Osteoblast (primary cell): ENCODE measurements at regions not wholly inside any gene's neighbourhood (a gene's known extent, or its start where the extent isn't known, plus 50 kb on each side); places are given as distances from the start of the nearest gene placed in this dataset.

Experiments used
- DNase-seq: peaks from one replicate; pipeline ENCODE4 v3.0.0; 2011; ENCODE audit warnings: low spot score, mixed read lengths; ENCODE audit not compliant: insufficient read length; ENCODE audit errors: missing footprints
- H2AFZ ChIP-seq: 2 replicates; pipeline ENCODE4 v1.6.0; 2011; ENCODE audit warnings: mild to moderate bottlenecking, low read length
- H3K27ac ChIP-seq: 2 replicates; pipeline ENCODE4 v1.5.1; 2011; ENCODE audit warnings: mild to moderate bottlenecking, low read depth, low read length, moderate library complexity
- H3K27me3 ChIP-seq: 2 replicates; pipeline ENCODE4 v1.6.0; 2012; ENCODE audit warnings: mild to moderate bottlenecking, control low read depth, inconsistent platforms, low read length, moderate library complexity; ENCODE audit not compliant: insufficient read depth
- H3K36me3 ChIP-seq: 2 replicates; pipeline ENCODE4 v1.5.1; 2011; ENCODE audit warnings: mild to moderate bottlenecking, low read length, control low read depth, moderate library complexity; ENCODE audit not compliant: insufficient read depth
- H3K4me1 ChIP-seq: 2 replicates; pipeline ENCODE4 v1.5.1; 2011; ENCODE audit warnings: mild to moderate bottlenecking, low read length, control low read depth, moderate library complexity; ENCODE audit not compliant: insufficient read depth
- H3K4me2 ChIP-seq: 2 replicates; pipeline ENCODE4 v1.6.0; 2011; ENCODE audit warnings: mild to moderate bottlenecking, low read length; ENCODE audit not compliant: insufficient read depth
- H3K4me3 ChIP-seq: fragments of 200-600 bp; sonication (generic); 3 replicates; pipeline ENCODE4 v1.5.1; 2012; ENCODE audit warnings: mild to moderate bottlenecking, low read length, inconsistent platforms; ENCODE audit not compliant: insufficient read depth
- H3K79me2 ChIP-seq: 2 replicates; pipeline ENCODE4 v1.6.0; 2012; ENCODE audit warnings: mild to moderate bottlenecking, low read length, control low read depth, inconsistent platforms; ENCODE audit not compliant: insufficient read depth
- H3K9me3 ChIP-seq: 2 replicates; pipeline ENCODE4 v1.5.1; 2011; ENCODE audit warnings: low read depth, low read length, control low read depth
- H4K20me1 ChIP-seq: 2 replicates; pipeline ENCODE4 v1.6.0; 2012; ENCODE audit warnings: mild to moderate bottlenecking, low read length, control low read depth; ENCODE audit not compliant: insufficient read depth
- CTCF ChIP-seq: IDR thresholded peaks from 2 replicates; pipeline ENCODE4 v1.5.1; 2011; ENCODE audit warnings: mild to moderate bottlenecking, low read depth, low read length, moderate library complexity; ENCODE audit errors: extremely low read depth

GRCh38 chr2:20559277-20559676 lies 91.6 kb downstream of the HS1BP3 start:
- no peaks in the 10 kb centered on the region for H3K79me2 ChIP-seq
- H4K20me1 ChIP-seq, result no peaks in the 10 kb centered on the region
- H3K27ac ChIP-seq, result no peak overlapping the region
- peaks cover 5% of the 10 kb centered on the region for H3K27me3 ChIP-seq
- no peaks in the 10 kb centered on the region for H3K36me3 ChIP-seq
- no peak overlapping the region for H3K4me3 ChIP-seq
- H3K4me2 ChIP-seq, result no peak overlapping the region
- no peak overlapping the region for H2AFZ ChIP-seq
- TF ChIP-seq CTCF, result no peak
- H3K9me3 ChIP-seq, result no peaks in the 10 kb centered on the region
- DNase-seq, result peak; percentile 25
- H3K4me1 ChIP-seq, result peaks cover 25% of the 10 kb centered on the region

- H3K4me3 ChIP-seq, result no peak overlapping the region
- no peaks in the 10 kb centered on the region for H4K20me1 ChIP-seq
- no peak overlapping the region for H3K4me2 ChIP-seq
- H3K27me3 ChIP-seq, result peaks cover 5% of the 10 kb centered on the region
- H3K27ac ChIP-seq, result no peak overlapping the region
- H3K36me3 ChIP-seq, result no peaks in the 10 kb centered on the region
- no peak overlapping the region for H2AFZ ChIP-seq
- H3K4me1 ChIP-seq, result peaks cover 25% of the 10 kb centered on the region
- no peaks in the 10 kb centered on the region for H3K9me3 ChIP-seq
- no peaks in the 10 kb centered on the region for H3K79me2 ChIP-seq
- peak; percentile 59 for DNase-seq
- no peak for TF ChIP-seq CTCF
Observed at GRCh38 chr2:20560011-20560410, 90.9 kb downstream of the HS1BP3 start.

- Histone ChIP-seq H3K4me1 (peaks cover 25% of the 10 kb centered on the region), H3K27ac (no peak overlapping the region), H3K27me3 (peaks cover 5% of the 10 kb centered on the region), H3K9me3 (no peaks in the 10 kb centered on the region), H3K4me3 (no peak overlapping the region), H3K36me3 (no peaks in the 10 kb centered on the region), H4K20me1 (no peaks in the 10 kb centered on the region), H3K4me2 (peak overlapping the region; percentile 41), H3K79me2 (no peaks in the 10 kb centered on the region), H2AFZ (no peak overlapping the region)
- no peak for TF ChIP-seq CTCF
- peak; percentile 46 for DNase-seq
Observed at GRCh38 chr2:20560891-20561636, 89.8 kb downstream of the HS1BP3 start.

- peaks cover 5% of the 10 kb centered on the region for H3K27me3 ChIP-seq
- no peak overlapping the region for H3K4me3 ChIP-seq
- no peaks in the 10 kb centered on the region for H3K79me2 ChIP-seq
- DNase-seq, result peak; percentile 97
- no peaks in the 10 kb centered on the region for H3K36me3 ChIP-seq
- no peak overlapping the region for H3K27ac ChIP-seq
- H4K20me1 ChIP-seq, result no peaks in the 10 kb centered on the region
- peaks cover 25% of the 10 kb centered on the region for H3K4me1 ChIP-seq
- H3K9me3 ChIP-seq, result no peaks in the 10 kb centered on the region
- peak overlapping the region; percentile 44 for H3K4me2 ChIP-seq
- no peak overlapping the region for H2AFZ ChIP-seq
- no peak for TF ChIP-seq CTCF
Observed at GRCh38 chr2:20561637-20562454, 89.1 kb downstream of the HS1BP3 start.
